ENCODE measurements at regions not wholly inside any gene's neighbourhood (a gene's known extent, or its start where the extent isn't known, plus 50 kb on each side); places are given as distances from the start of the nearest gene placed in this dataset.

DNA sequence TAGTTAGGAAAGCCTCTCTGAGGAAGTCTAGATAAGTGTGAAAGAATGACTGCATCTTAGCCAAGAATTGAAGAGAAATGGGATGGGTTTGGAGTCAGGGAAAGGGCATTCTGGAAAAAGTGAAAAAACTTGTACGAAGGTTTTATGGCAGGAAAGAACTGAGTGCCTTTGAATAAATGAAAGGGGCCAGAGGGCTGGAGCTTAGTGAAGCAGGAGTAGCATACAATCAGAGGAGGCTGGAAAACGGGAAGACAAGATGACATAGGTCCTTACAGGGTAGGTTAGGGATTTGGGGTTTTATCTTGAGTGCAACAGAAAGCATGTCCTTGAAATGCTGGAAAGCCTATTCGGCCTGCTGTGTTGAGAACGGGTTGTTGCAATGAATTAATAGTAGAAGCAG is 152.6 kb upstream of the RND3 start:
- Histone ChIP-seq H3K36me3 (ENCODE audit: control insufficient read depth, insufficient read depth, low read length) (no peaks in the 10 kb centered on the region), H3K4me3 (ENCODE audit: low read depth in 2 of 2, low read length in 2 of 2) (no peak overlapping the region), H3K27ac (ENCODE audit: low read length) (no peak overlapping the region), H3K9me3 (ENCODE audit: control insufficient read depth, insufficient read depth, low read depth, low read length) (no peaks in the 10 kb centered on the region), H3K27me3 (ENCODE audit: control insufficient read depth, insufficient read depth, low read length) (no peaks in the 10 kb centered on the region), H3K4me1 (ENCODE audit: control insufficient read depth, insufficient read depth, low read length) (no peaks in the 10 kb centered on the region)
- no peak for TF ChIP-seq TCF7L2 (IDR thresholded peaks at IDR 0.05; ENCODE audit: low read depth, low read length)
- intact Hi-C loops (cut with micrococcal nuclease; ENCODE audit: unreplicated experiment) (no loop called here), in situ Hi-C loops (cut with HindIII; ENCODE audit: low pct_unique_long_range_greater_than_20kb, low sequenced_read_pairs) (no loop called here)
- DNase-seq (ENCODE audit: low read depth, low spot score) (no peak), ATAC-seq (no peak)
- ChIA-PET CTCF (no interaction called here), POLR2A (no interaction called here)
- BruUV-seq (replicated peaks) = no TSS peak

DNA sequence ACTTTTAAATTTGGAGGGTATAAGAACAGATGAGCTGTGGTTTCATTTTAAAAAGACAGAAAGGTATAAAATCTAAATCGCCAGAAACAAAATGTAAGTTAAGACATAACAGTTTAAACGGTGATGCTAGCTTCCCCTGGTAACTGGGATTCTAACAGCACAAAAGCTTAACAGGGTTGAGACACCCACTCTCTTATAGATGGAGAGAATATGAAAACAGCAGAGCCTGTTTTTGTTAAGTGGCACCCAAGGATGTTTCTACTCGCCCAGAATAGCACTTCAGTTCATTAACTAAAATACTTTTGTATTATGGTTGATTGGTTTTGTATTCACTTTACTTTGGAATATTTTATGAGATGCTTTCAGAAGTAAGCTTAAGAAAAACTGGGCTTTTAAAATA is 151.9 kb upstream of the RND3 start:
- H3K36me3 ChIP-seq (ENCODE audit: control insufficient read depth, insufficient read depth, low read length) = no peaks in the 10 kb centered on the region
- ChIA-PET CTCF (no interaction called here), POLR2A (no interaction called here)
- intact Hi-C loops (cut with micrococcal nuclease; ENCODE audit: unreplicated experiment) (no loop called here), in situ Hi-C loops (cut with HindIII; ENCODE audit: low pct_unique_long_range_greater_than_20kb, low sequenced_read_pairs) (no loop called here)
- no peak for ATAC-seq
- no peaks in the 10 kb centered on the region for H3K9me3 ChIP-seq (ENCODE audit: control insufficient read depth, insufficient read depth, low read depth, low read length)
- H3K27me3 ChIP-seq (ENCODE audit: control insufficient read depth, insufficient read depth, low read length) = no peaks in the 10 kb centered on the region
- no peak overlapping the region for H3K4me3 ChIP-seq (ENCODE audit: low read depth in 2 of 2, low read length in 2 of 2)
- no peak for DNase-seq (ENCODE audit: low read depth, low spot score)
- H3K27ac ChIP-seq (ENCODE audit: low read length) = no peak overlapping the region
- TF ChIP-seq POLR2AphosphoS5 (IDR thresholded peaks at IDR 0.05; ENCODE audit: low read depth, low read length) (no peak), TCF7L2 (IDR thresholded peaks at IDR 0.05; ENCODE audit: low read depth, low read length) (no peak), SIN3A (IDR thresholded peaks at IDR 0.05; ENCODE audit: borderline replicate concordance, insufficient read depth, low read depth, low read length) (no peak)
- TF ChIP-seq, protein P1, sequence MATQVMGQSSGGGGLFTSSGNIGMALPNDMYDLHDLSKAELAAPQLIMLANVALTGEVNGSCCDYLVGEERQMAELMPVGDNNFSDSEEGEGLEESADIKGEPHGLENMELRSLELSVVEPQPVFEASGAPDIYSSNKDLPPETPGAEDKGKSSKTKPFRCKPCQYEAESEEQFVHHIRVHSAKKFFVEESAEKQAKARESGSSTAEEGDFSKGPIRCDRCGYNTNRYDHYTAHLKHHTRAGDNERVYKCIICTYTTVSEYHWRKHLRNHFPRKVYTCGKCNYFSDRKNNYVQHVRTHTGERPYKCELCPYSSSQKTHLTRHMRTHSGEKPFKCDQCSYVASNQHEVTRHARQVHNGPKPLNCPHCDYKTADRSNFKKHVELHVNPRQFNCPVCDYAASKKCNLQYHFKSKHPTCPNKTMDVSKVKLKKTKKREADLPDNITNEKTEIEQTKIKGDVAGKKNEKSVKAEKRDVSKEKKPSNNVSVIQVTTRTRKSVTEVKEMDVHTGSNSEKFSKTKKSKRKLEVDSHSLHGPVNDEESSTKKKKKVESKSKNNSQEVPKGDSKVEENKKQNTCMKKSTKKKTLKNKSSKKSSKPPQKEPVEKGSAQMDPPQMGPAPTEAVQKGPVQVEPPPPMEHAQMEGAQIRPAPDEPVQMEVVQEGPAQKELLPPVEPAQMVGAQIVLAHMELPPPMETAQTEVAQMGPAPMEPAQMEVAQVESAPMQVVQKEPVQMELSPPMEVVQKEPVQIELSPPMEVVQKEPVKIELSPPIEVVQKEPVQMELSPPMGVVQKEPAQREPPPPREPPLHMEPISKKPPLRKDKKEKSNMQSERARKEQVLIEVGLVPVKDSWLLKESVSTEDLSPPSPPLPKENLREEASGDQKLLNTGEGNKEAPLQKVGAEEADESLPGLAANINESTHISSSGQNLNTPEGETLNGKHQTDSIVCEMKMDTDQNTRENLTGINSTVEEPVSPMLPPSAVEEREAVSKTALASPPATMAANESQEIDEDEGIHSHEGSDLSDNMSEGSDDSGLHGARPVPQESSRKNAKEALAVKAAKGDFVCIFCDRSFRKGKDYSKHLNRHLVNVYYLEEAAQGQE (IDR thresholded peaks at IDR 0.05; ENCODE audit: insufficient read depth in 1 of 2, low read depth in 2 of 2, low read length in 1 of 2) = no peak
- TF ChIP-seq, protein P2, sequence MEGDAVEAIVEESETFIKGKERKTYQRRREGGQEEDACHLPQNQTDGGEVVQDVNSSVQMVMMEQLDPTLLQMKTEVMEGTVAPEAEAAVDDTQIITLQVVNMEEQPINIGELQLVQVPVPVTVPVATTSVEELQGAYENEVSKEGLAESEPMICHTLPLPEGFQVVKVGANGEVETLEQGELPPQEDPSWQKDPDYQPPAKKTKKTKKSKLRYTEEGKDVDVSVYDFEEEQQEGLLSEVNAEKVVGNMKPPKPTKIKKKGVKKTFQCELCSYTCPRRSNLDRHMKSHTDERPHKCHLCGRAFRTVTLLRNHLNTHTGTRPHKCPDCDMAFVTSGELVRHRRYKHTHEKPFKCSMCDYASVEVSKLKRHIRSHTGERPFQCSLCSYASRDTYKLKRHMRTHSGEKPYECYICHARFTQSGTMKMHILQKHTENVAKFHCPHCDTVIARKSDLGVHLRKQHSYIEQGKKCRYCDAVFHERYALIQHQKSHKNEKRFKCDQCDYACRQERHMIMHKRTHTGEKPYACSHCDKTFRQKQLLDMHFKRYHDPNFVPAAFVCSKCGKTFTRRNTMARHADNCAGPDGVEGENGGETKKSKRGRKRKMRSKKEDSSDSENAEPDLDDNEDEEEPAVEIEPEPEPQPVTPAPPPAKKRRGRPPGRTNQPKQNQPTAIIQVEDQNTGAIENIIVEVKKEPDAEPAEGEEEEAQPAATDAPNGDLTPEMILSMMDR (IDR thresholded peaks at IDR 0.05) = no peak
- BruUV-seq (replicated peaks) = no TSS peak
- no peaks in the 10 kb centered on the region for H3K4me1 ChIP-seq (ENCODE audit: control insufficient read depth, insufficient read depth, low read length)

DNA sequence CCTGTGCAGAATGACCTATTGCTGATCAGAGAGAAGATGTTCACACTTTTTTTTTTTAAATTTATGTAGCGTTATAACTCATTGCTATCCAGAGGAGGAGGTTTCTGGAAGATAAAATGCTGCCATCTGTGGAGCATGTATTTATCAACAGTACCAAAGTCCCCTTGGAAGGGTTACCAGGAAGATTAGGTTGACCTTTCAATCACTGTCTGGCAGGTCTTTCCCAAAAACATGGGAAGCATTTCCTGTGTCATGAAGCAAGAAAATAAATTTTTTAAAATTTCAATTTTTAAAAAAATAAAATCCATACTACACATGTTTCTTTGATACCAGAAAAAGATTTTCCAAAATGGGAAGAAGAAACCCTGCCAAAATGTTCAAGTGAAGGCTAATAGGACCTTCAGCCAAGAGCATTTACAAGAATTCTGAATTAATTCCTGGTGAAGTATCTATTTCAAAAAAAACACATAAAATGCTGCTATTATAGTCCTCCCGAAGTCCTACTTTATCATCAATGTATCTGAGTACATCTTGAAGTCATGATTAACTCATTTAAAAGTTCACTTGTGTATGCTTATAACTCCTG is 143.9 kb upstream of the RND3 start:
- POLR2A ChIA-PET = no interaction called here
- Histone ChIP-seq H3K27ac (ENCODE audit: low read length) (no peak overlapping the region), H3K27me3 (ENCODE audit: control insufficient read depth, insufficient read depth, low read length) (no peaks in the 10 kb centered on the region), H3K4me3 (ENCODE audit: low read depth in 2 of 2, low read length in 2 of 2) (no peak overlapping the region), H3K4me1 (ENCODE audit: control insufficient read depth, insufficient read depth, low read length) (no peaks in the 10 kb centered on the region), H3K9me3 (ENCODE audit: control insufficient read depth, insufficient read depth, low read depth, low read length) (no peaks in the 10 kb centered on the region), H3K36me3 (ENCODE audit: control insufficient read depth, insufficient read depth, low read length) (no peaks in the 10 kb centered on the region)
- in situ Hi-C loops (cut with HindIII; ENCODE audit: low pct_unique_long_range_greater_than_20kb, low sequenced_read_pairs) = no loop called here
- ATAC-seq = no peak
- intact Hi-C loops (cut with micrococcal nuclease; ENCODE audit: unreplicated experiment) = no loop called here
- BruUV-seq (replicated peaks) = no TSS peak
- no peak for DNase-seq (ENCODE audit: low read depth, low spot score)
- no peak for TF ChIP-seq TCF7L2 (IDR thresholded peaks at IDR 0.05; ENCODE audit: low read depth, low read length)
- TF ChIP-seq, protein P2 (IDR thresholded peaks at IDR 0.05) = no peak
- TF ChIP-seq POLR2AphosphoS5 (IDR thresholded peaks at IDR 0.05; ENCODE audit: low read depth, low read length) = no peak
- no peak for TF ChIP-seq SIN3A (IDR thresholded peaks at IDR 0.05; ENCODE audit: borderline replicate concordance, insufficient read depth, low read depth, low read length)
- TF ChIP-seq, protein P1 (IDR thresholded peaks at IDR 0.05; ENCODE audit: insufficient read depth in 1 of 2, low read depth in 2 of 2, low read length in 1 of 2) = no peak
- CTCF ChIA-PET = no interaction called here
